ENCODE measurements at regions not wholly inside any gene's neighbourhood (a gene's known extent, or its start where the extent isn't known, plus 50 kb on each side); places are given as distances from the start of the nearest gene placed in this dataset.
A peak's percentile ranks its signal among the peaks of the same experiment; 100 is the strongest.

- TF ChIP-seq CTCF (IDR thresholded peaks at IDR 0.05) (no peak), ZFX (IDR thresholded peaks at IDR 0.05; ENCODE audit: borderline replicate concordance) (no peak)
- no peak overlapping the region for H3K27ac ChIP-seq
These were observed 1286.2 kb upstream of the EYS start for GRCh38 chr6:66993272-66993671.

GRCh38 chr6:66992660-66993059, 1285.6 kb upstream of the EYS start:
- no peak for TF ChIP-seq CTCF (IDR thresholded peaks at IDR 0.05)
- no peak for TF ChIP-seq ZFX (IDR thresholded peaks at IDR 0.05; ENCODE audit: borderline replicate concordance)

GRCh38 chr6:66986940-66987339, 1279.9 kb upstream of the EYS start:
- peak overlapping the region; percentile 67 for H3K27ac ChIP-seq

More at GRCh38 chr6:66992660-66993059, 1285.6 kb upstream of the EYS start:
- no peak overlapping the region for H3K27ac ChIP-seq

GRCh38 chr6:66985816-66986215, 1278.8 kb upstream of the EYS start:
- peak overlapping the region; percentile 67 for H3K27ac ChIP-seq
- TF ChIP-seq CTCF (IDR thresholded peaks at IDR 0.05) (no peak), ZFX (IDR thresholded peaks at IDR 0.05; ENCODE audit: borderline replicate concordance) (no peak)

More at GRCh38 chr6:66986940-66987339, 1279.9 kb upstream of the EYS start:
- TF ChIP-seq ZFX (IDR thresholded peaks at IDR 0.05; ENCODE audit: borderline replicate concordance) = no peak
- no peak for TF ChIP-seq CTCF (IDR thresholded peaks at IDR 0.05)

- TF ChIP-seq CTCF (IDR thresholded peaks at IDR 0.05) (no peak), ZFX (IDR thresholded peaks at IDR 0.05; ENCODE audit: borderline replicate concordance) (no peak)
- no peak overlapping the region for H3K27ac ChIP-seq
These were observed 1263.3 kb upstream of the EYS start for GRCh38 chr6:66970373-66970772.

GRCh38 chr6:66965227-66965626, 1258.2 kb upstream of the EYS start:
- no peak for TF ChIP-seq CTCF (IDR thresholded peaks at IDR 0.05)
- no peak for TF ChIP-seq ZFX (IDR thresholded peaks at IDR 0.05; ENCODE audit: borderline replicate concordance)
- no peak overlapping the region for H3K27ac ChIP-seq

GRCh38 chr6:66964216-66964615, 1257.2 kb upstream of the EYS start:
- no peak for TF ChIP-seq CTCF (IDR thresholded peaks at IDR 0.05)
- no peak for TF ChIP-seq ZFX (IDR thresholded peaks at IDR 0.05; ENCODE audit: borderline replicate concordance)
- H3K27ac ChIP-seq = no peak overlapping the region
